HFFc6 (cell line): ENCODE measurements at regions not wholly inside any gene's neighbourhood (a gene's known extent, or its start where the extent isn't known, plus 50 kb on each side); places are given as distances from the start of the nearest gene placed in this dataset.

Experiments
- DNase-seq: peaks from one replicate; pipeline ENCODE4 v3.0.0-alpha.2; 2018
- H3K27ac Mint-ChIP-seq: 2 replicates; pipeline ENCODE4 v1.8.0; 2020; ENCODE audit warnings: mild to moderate bottlenecking, mixed read lengths
- H3K27me3 Mint-ChIP-seq: 2 replicates; pipeline ENCODE4 v1.8.0; 2021; ENCODE audit warnings: mild to moderate bottlenecking, moderate library complexity, mixed read lengths; ENCODE audit not compliant: insufficient read depth
- H3K36me3 Mint-ChIP-seq: 2 replicates; pipeline ENCODE4 v1.8.0; 2021; ENCODE audit warnings: low read depth, mixed read lengths
- H3K4me1 Mint-ChIP-seq: 2 replicates; pipeline ENCODE4 v1.8.0; 2020; ENCODE audit warnings: low read depth, mixed read lengths
- H3K4me3 Mint-ChIP-seq: 2 replicates; pipeline ENCODE4 v1.8.0; 2020; ENCODE audit warnings: mild to moderate bottlenecking, moderate library complexity, mixed read lengths
- H3K9me3 Mint-ChIP-seq: 2 replicates; pipeline ENCODE4 v1.8.0; 2020; ENCODE audit warnings: mild to moderate bottlenecking, mixed read lengths
- TF ChIP-seq, protein P1 (sequence below): fragments of 200-600 bp; sonication (generic); IDR thresholded peaks from 2 replicates; pipeline ENCODE4 v1.5.0; 2021; ENCODE audit warnings: antibody characterized with exemption, mild to moderate bottlenecking

DNA sequence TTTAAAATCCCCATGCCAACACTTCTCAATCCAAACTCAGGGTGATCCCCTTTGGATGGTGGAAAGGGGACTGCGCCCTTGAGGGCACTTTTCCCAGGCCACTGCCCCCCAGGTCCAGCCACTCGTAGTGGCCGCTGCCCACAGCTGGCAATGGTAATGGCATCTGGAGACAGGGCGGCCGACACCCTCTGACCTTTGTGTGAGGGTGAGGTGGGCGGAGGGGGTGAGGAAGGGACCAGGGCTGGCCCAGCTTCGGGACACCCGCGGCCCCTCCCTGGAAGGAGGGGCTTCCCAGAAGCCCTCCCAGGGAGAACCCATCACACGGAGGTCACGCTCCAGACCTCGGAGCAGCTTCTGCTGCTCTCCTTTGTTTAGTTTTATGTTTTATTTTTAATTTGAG, 289.7 kb downstream of the FOXL1 start:
- DNase-seq: no peak
- Mint-ChIP-seq H3K4me3 (no peak overlapping the region), H3K27ac (no peak overlapping the region), H3K9me3 (peaks cover 29% of the 10 kb centered on the region), H3K4me1 (peaks cover 17% of the 10 kb centered on the region), H3K36me3 (peaks cover 20% of the 10 kb centered on the region), H3K27me3 (peaks cover 55% of the 10 kb centered on the region)
- TF ChIP-seq, protein P1, sequence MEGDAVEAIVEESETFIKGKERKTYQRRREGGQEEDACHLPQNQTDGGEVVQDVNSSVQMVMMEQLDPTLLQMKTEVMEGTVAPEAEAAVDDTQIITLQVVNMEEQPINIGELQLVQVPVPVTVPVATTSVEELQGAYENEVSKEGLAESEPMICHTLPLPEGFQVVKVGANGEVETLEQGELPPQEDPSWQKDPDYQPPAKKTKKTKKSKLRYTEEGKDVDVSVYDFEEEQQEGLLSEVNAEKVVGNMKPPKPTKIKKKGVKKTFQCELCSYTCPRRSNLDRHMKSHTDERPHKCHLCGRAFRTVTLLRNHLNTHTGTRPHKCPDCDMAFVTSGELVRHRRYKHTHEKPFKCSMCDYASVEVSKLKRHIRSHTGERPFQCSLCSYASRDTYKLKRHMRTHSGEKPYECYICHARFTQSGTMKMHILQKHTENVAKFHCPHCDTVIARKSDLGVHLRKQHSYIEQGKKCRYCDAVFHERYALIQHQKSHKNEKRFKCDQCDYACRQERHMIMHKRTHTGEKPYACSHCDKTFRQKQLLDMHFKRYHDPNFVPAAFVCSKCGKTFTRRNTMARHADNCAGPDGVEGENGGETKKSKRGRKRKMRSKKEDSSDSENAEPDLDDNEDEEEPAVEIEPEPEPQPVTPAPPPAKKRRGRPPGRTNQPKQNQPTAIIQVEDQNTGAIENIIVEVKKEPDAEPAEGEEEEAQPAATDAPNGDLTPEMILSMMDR: no peak

DNA sequence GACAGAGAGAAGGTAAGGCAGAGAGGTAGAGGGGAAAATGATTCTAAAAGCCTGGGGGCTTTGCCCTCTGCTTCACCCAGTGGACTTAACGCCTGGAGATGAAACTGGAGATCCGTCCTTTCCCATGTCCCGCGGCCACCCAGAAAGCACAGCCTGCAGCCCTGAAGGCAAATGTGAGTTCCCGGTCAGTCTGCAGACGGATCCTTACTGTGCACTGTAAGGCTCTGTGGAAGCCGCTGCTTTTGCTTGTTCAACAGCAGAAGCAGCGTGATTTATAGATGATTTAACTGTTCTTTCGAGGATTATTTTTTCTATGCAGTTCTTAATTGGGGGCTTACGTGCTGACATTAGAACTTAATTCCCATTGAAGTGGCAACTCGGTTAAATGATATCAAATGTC, 290.4 kb downstream of the FOXL1 start:
- Mint-ChIP-seq H3K9me3 (peaks cover 33% of the 10 kb centered on the region), H3K27me3 (peaks cover 52% of the 10 kb centered on the region), H3K4me1 (peaks cover 17% of the 10 kb centered on the region), H3K27ac (no peak overlapping the region), H3K4me3 (no peak overlapping the region; the same call in 1 of the 2 replicates), H3K36me3 (peaks cover 20% of the 10 kb centered on the region)
- DNase-seq: no peak
- TF ChIP-seq, protein P1: no peak

DNA sequence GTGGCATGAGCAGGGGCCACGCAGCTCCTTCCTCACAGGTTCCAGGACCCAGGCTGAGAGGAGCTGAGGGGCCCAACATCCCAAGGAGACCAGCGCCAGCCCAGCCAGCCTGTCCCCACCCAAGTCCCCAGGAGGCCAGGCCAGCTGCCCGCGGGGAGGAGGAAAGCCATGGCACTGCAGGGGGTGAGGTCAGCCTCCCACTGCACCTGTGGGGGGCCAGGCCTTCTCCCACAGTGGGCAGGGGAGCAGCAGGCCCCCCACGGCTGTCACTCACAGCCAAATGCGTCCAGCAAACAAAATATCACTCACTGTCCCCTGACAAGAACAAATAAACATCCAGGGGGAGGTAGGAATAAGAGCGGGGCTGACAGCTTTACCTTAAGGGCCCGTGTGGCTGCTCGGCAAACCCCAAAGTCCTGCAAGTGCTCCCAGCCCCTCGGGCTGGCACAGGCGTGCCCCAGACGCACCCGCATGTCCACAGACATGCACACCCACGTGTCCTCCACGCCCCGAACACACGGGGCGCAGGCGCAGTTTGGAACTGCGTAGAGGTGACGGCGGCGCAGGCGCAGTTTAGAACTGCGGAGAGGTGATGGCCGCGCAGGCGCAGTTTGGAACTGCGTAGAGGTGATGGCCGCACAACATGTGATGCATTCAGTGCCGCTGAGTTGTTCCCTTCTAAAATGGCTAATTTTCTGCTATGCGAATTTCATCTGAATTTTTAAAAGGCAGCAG, 291.1 kb downstream of the FOXL1 start:
- Mint-ChIP-seq H3K4me3 (no peak overlapping the region), H3K36me3 (peaks cover 20% of the 10 kb centered on the region), H3K27me3 (peaks cover 58% of the 10 kb centered on the region), H3K27ac (no peak overlapping the region), H3K9me3 (peaks cover 33% of the 10 kb centered on the region), H3K4me1 (peaks cover 17% of the 10 kb centered on the region)
- TF ChIP-seq, protein P1: no peak
- no peak for DNase-seq

- Mint-ChIP-seq H3K36me3 (peaks cover 16% of the 10 kb centered on the region), H3K4me1 (peaks cover 16% of the 10 kb centered on the region), H3K27ac (no peak overlapping the region), H3K9me3 (peaks cover 33% of the 10 kb centered on the region), H3K27me3 (peaks cover 59% of the 10 kb centered on the region), H3K4me3 (no peak overlapping the region)
- TF ChIP-seq, protein P1: no peak
- DNase-seq: no peak
Observed at GRCh38 chr16:86870380-86870779, 292.0 kb downstream of the FOXL1 start.

- Mint-ChIP-seq H3K9me3 (peaks cover 39% of the 10 kb centered on the region), H3K27me3 (peaks cover 58% of the 10 kb centered on the region), H3K36me3 (peaks cover 22% of the 10 kb centered on the region), H3K4me3 (no peak overlapping the region), H3K27ac (no peak overlapping the region), H3K4me1 (peaks cover 6% of the 10 kb centered on the region; the same call in 1 of the 2 replicates)
- DNase-seq: no peak
- TF ChIP-seq, protein P1: no peak
Observed at GRCh38 chr16:86872131-86872530, 293.8 kb downstream of the FOXL1 start.
